ENCODE measurements at regions not wholly inside any gene's neighbourhood (a gene's known extent, or its start where the extent isn't known, plus 50 kb on each side); places are given as distances from the start of the nearest gene placed in this dataset.

DNA sequence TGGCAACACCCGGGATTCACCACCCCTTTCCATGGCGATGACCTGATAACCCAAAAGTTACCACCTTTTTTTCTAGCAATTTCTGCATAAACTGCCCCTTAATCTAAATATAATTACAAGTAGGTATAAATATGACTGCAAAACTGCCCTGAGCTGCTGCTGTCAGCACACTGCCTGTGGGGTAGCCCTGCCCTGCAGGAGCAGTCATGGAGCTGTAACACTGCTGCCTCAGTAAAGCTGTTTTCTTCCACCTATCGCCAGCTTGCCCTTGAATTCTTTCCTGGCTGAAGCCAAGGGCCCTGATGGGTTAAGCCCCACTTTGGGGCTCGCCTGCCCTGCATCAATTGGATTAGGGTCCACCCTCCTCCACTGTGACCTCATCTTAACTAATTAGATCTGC is 368.8 kb downstream of the SFMBT2 start:
- Histone ChIP-seq H3K9me1 (ENCODE audit: control insufficient read depth, insufficient read depth, low read length) (no peaks in the 10 kb centered on the region), H3K27me3 (ENCODE audit: control insufficient read depth in 2 of 2, insufficient read depth in 2 of 2, low read length in 2 of 2) (no peaks in the 10 kb centered on the region; a peak in 1 of 5 replicates), H3K79me2 (ENCODE audit: control insufficient read depth, insufficient read depth, low read length) (no peaks in the 10 kb centered on the region), H2AFZ (ENCODE audit: low read depth, low read length) (no peak overlapping the region; the same call in 1 of the 2 replicates), H4K20me1 (replicated peaks; ENCODE audit: control insufficient read depth, insufficient read depth, low read length) (no peaks in the 10 kb centered on the region), H3K9ac (ENCODE audit: insufficient read depth in 1 of 2, low read depth in 2 of 2, low read length in 2 of 2) (no peak overlapping the region), H3K36me3 (ENCODE audit: control insufficient read depth, insufficient read depth, low read length) (no peaks in the 10 kb centered on the region), H3K4me2 (ENCODE audit: insufficient read depth, low read length) (no peak overlapping the region), H3K9me3 (replicated peaks; ENCODE audit: control insufficient read depth, insufficient read depth, low read depth, low read length) (no peaks in the 10 kb centered on the region), H3K27ac (ENCODE audit: extremely low read depth, low read depth, low read length) (no peak overlapping the region), H3K4me3 (no peak overlapping the region), H3K4me1 (replicated peaks in 1 of 2; ENCODE audit: control insufficient read depth in 2 of 2, insufficient read depth in 2 of 2, low read length in 2 of 2) (peaks cover 13% of the 10 kb centered on the region in 2 experiments; a peak in 4 of 5 replicates)
- intact Hi-C loops (cut with micrococcal nuclease) (no loop called here), in situ Hi-C loops (cut with MboI) (no loop called here)
- ATAC-seq, result no peak
- no TSS peak for BruUV-seq (replicated peaks)
- TF ChIP-seq MED1 (CRISPR knock-in tag; IDR thresholded peaks at IDR 0.05; ENCODE audit: borderline replicate concordance) (no peak), NR2F6 (CRISPR knock-in tag; IDR thresholded peaks at IDR 0.05) (no peak), MAFF (IDR thresholded peaks at IDR 0.05; ENCODE audit: low read length) (no peak)
- no peak for DNase-seq (ENCODE audit: extremely low read depth in 1 of 4, low spot score in 3 of 4)
- FAIRE-seq, result no peak
- POLR2A ChIA-PET, result interaction anchor here (1.2 kb wide), 1 partner anchor 14 kb away, joined by 3 read pairs; no protein-coding TSS in a partner anchor
- WGBS (ENCODE audit: insufficient coverage, low coverage, missing lambda C conversion rate), result 73% methylated on average over 4 of the region's 4 CpGs
- CTCF ChIA-PET (ENCODE audit: low intra/inter-chr PET ratio), result no interaction called here

DNA sequence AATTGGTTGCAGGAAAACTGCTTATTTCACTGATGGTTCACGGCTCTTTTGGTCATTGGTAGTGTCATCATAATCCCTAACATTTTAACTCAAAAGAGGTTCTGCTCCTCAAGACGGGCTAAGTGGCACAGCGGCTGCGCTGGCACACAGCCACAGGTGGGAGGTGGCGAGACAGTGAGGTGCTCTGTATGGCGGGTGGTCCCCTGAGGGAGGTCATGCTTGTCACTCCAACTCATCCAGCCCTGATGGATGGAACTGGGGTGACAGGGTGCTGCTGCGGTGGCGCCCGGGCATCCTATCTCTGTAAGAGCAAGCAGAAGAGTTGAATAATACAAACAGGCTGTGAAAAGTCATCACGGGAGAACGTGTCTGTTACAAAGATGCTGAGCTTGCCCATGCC is 370.2 kb downstream of the SFMBT2 start:
- POLR2A ChIA-PET, result no interaction called here
- no peaks in the 10 kb centered on the region for H3K9me3 ChIP-seq (replicated peaks; ENCODE audit: control insufficient read depth, insufficient read depth, low read depth, low read length)
- H3K9me1 ChIP-seq (ENCODE audit: control insufficient read depth, insufficient read depth, low read length), result no peaks in the 10 kb centered on the region
- FAIRE-seq (no peak), ATAC-seq (no peak), DNase-seq (ENCODE audit: extremely low read depth in 1 of 4, low spot score in 3 of 4) (no peak)
- peaks cover 13 to 14% of the 10 kb centered on the region in 2 experiments; a peak in 4 of 5 replicates for H3K4me1 ChIP-seq (replicated peaks in 1 of 2; ENCODE audit: control insufficient read depth in 2 of 2, insufficient read depth in 2 of 2, low read length in 2 of 2)
- no peaks in the 10 kb centered on the region for H3K27me3 ChIP-seq (ENCODE audit: control insufficient read depth in 2 of 2, insufficient read depth in 2 of 2, low read length in 2 of 2)
- in situ Hi-C loops (cut with MboI), result no loop called here
- intact Hi-C loops (cut with micrococcal nuclease), result no loop called here
- H2AFZ ChIP-seq (ENCODE audit: low read depth, low read length), result no peak overlapping the region
- WGBS (ENCODE audit: insufficient coverage, low coverage, missing lambda C conversion rate), result 69% methylated on average over 11 of the region's 11 CpGs
- CTCF ChIA-PET (ENCODE audit: low intra/inter-chr PET ratio), result no interaction called here
- H3K79me2 ChIP-seq (ENCODE audit: control insufficient read depth, insufficient read depth, low read length), result no peaks in the 10 kb centered on the region
- no peaks in the 10 kb centered on the region for H4K20me1 ChIP-seq (replicated peaks; ENCODE audit: control insufficient read depth, insufficient read depth, low read length)
- H3K4me2 ChIP-seq (ENCODE audit: insufficient read depth, low read length), result no peak overlapping the region
- H3K4me3 ChIP-seq, result no peak overlapping the region
- H3K9ac ChIP-seq (ENCODE audit: insufficient read depth in 1 of 2, low read depth in 2 of 2, low read length in 2 of 2), result no peak overlapping the region
- TF ChIP-seq, protein P1, sequence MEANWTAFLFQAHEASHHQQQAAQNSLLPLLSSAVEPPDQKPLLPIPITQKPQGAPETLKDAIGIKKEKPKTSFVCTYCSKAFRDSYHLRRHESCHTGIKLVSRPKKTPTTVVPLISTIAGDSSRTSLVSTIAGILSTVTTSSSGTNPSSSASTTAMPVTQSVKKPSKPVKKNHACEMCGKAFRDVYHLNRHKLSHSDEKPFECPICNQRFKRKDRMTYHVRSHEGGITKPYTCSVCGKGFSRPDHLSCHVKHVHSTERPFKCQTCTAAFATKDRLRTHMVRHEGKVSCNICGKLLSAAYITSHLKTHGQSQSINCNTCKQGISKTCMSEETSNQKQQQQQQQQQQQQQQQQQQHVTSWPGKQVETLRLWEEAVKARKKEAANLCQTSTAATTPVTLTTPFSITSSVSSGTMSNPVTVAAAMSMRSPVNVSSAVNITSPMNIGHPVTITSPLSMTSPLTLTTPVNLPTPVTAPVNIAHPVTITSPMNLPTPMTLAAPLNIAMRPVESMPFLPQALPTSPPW (CRISPR knock-in tag; IDR thresholded peaks at IDR 0.05), result no peak
- H3K36me3 ChIP-seq (ENCODE audit: control insufficient read depth, insufficient read depth, low read length), result no peaks in the 10 kb centered on the region
- H3K27ac ChIP-seq (ENCODE audit: extremely low read depth, low read depth, low read length), result no peak overlapping the region
- BruUV-seq (replicated peaks), result no TSS peak
